ENCODE measurements at regions not wholly inside any gene's neighbourhood (a gene's known extent, or its start where the extent isn't known, plus 50 kb on each side); places are given as distances from the start of the nearest gene placed in this dataset.

DNA sequence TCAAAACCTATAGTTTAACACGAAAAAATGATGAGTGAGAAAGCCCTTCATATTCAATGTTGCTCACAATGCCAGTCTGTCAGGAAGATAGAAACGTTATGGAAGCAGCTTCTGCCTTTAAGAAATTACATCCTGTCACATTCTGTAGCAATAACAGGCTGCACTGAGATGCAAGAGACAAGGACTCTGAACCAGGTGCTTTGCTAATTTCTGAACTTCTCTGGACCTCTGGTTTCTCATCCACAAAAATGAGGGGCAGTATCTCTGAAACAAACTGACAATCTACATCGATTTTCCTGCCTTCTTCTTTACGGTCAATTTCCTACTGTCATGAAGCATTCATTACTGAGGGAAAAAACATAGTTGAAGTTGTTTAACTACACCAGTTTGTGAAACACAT lies 234.0 kb downstream of the SNX13 start:
- Mint-ChIP-seq H3K4me3 (ENCODE audit: low read depth) (no peak overlapping the region), H3K9me3 (ENCODE audit: low read depth) (peaks cover 2% of the 10 kb centered on the region), H3K27me3 (no peaks in the 10 kb centered on the region), H3K36me3 (ENCODE audit: insufficient read depth) (no peaks in the 10 kb centered on the region), H3K27ac (no peak overlapping the region), H3K4me1 (ENCODE audit: low read depth) (no peaks in the 10 kb centered on the region)
- no peak for DNase-seq (ENCODE audit: low spot score, unreplicated experiment)
- TF ChIP-seq, protein P1, sequence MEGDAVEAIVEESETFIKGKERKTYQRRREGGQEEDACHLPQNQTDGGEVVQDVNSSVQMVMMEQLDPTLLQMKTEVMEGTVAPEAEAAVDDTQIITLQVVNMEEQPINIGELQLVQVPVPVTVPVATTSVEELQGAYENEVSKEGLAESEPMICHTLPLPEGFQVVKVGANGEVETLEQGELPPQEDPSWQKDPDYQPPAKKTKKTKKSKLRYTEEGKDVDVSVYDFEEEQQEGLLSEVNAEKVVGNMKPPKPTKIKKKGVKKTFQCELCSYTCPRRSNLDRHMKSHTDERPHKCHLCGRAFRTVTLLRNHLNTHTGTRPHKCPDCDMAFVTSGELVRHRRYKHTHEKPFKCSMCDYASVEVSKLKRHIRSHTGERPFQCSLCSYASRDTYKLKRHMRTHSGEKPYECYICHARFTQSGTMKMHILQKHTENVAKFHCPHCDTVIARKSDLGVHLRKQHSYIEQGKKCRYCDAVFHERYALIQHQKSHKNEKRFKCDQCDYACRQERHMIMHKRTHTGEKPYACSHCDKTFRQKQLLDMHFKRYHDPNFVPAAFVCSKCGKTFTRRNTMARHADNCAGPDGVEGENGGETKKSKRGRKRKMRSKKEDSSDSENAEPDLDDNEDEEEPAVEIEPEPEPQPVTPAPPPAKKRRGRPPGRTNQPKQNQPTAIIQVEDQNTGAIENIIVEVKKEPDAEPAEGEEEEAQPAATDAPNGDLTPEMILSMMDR (IDR thresholded peaks at IDR 0.05; ENCODE audit: unreplicated experiment), result no peak

DNA sequence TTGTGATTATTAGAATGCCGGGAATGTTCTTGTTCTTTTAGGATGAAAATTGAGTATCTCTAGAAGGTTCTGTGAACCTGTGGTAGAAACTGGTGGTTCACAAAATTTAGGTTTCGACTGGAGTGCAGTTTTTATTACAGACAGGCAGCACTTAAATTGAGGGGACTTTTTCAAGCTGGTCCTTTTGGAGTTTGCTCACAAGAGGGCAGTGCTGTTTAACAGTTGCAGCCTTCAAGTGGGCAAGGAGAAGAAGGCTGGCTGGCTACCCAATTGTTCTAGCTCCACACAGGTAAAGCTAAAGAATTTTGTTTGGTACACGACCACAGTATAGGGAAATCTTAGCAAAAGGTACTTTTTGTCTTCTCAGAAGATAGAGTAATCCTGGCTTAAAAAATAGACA lies 233.6 kb downstream of the SNX13 start:
- no peaks in the 10 kb centered on the region for H3K27me3 Mint-ChIP-seq
- DNase-seq (ENCODE audit: low spot score, unreplicated experiment), result peak; percentile 22
- H3K36me3 Mint-ChIP-seq (ENCODE audit: insufficient read depth), result no peaks in the 10 kb centered on the region
- H3K4me1 Mint-ChIP-seq (ENCODE audit: low read depth), result no peaks in the 10 kb centered on the region
- H3K27ac Mint-ChIP-seq, result no peak overlapping the region
- TF ChIP-seq, protein P1 (IDR thresholded peaks at IDR 0.05; ENCODE audit: unreplicated experiment), result peak; percentile 80
- H3K9me3 Mint-ChIP-seq (ENCODE audit: low read depth), result no peaks in the 10 kb centered on the region
- H3K4me3 Mint-ChIP-seq (ENCODE audit: low read depth), result no peak overlapping the region

DNA sequence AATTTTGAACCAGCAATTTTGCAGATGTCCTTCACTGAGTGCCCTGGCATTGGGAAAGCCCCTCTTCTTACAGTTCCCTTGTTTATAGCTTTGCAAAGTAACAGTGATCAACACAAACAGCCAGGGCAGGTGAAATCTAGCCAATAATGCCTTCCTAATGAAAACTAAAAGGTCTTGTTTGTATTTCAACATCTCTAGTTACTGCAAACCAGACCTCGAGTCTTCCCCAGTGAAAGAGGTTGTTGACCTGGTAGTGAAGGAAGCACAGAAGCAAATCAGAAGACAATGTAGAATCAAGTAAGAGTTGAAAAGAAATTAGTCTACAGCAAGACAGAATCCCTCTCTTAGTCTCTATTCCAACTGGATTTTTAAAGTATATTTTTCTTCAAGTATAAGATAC lies 231.2 kb downstream of the SNX13 start:
- H3K9me3 Mint-ChIP-seq (ENCODE audit: low read depth), result no peaks in the 10 kb centered on the region
- no peak overlapping the region for H3K4me3 Mint-ChIP-seq (ENCODE audit: low read depth)

DNA sequence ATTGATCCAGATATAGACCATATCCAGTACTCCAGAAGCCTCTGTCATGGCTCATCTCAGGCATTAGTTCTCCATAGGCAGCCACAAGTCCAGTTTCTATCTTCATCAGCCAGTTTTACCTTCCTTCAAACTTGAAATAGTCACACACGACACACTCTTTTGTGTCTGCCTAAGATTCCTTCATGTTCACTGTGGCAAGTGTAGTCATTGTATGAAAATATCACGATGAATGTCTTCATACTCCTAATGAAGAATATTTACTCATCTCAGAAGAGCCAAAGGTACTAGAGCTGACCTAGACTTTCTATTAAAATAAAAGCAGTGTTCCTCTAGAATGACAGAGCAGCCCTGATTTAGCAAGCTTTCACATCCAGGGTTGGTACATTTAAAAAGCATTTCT lies 230.7 kb downstream of the SNX13 start:
- Mint-ChIP-seq H3K4me1 (ENCODE audit: low read depth) (no peaks in the 10 kb centered on the region), H3K9me3 (ENCODE audit: low read depth) (no peaks in the 10 kb centered on the region), H3K27ac (no peak overlapping the region), H3K27me3 (no peaks in the 10 kb centered on the region), H3K36me3 (ENCODE audit: insufficient read depth) (no peaks in the 10 kb centered on the region), H3K4me3 (ENCODE audit: low read depth) (no peak overlapping the region)
- TF ChIP-seq, protein P1 (IDR thresholded peaks at IDR 0.05; ENCODE audit: unreplicated experiment), result no peak
- no peak for DNase-seq (ENCODE audit: low spot score, unreplicated experiment)

More for the DNA sequence above, 231.2 kb downstream of the SNX13 start:
- Mint-ChIP-seq H3K27ac (no peak overlapping the region), H3K4me1 (ENCODE audit: low read depth) (no peaks in the 10 kb centered on the region), H3K27me3 (no peaks in the 10 kb centered on the region), H3K36me3 (ENCODE audit: insufficient read depth) (no peaks in the 10 kb centered on the region)
- no peak for DNase-seq (ENCODE audit: low spot score, unreplicated experiment)
- TF ChIP-seq, protein P1 (IDR thresholded peaks at IDR 0.05; ENCODE audit: unreplicated experiment), result no peak

DNA sequence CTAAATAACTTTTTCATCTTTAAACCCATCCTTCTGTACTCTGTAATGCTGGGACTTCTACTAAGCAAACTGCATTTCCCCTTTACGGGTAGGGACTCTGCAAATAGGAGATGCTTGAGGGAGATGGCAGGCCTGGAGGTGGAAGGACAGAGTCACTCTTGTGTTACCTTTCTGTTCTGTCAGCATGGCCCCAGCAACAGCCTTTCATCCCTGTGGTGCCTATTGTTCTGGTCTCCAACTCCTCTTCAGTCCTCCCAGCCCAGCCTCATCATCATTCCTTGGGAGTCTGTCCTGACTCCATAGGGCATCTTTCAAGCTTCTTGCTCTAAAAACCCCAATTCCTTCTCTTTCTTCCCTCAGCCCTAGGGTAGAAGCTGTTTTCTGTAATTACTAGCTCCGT lies 230.0 kb downstream of the SNX13 start:
- no peaks in the 10 kb centered on the region for H3K27me3 Mint-ChIP-seq
- no peaks in the 10 kb centered on the region for H3K4me1 Mint-ChIP-seq (ENCODE audit: low read depth)
- DNase-seq (ENCODE audit: low spot score, unreplicated experiment), result no peak
- H3K9me3 Mint-ChIP-seq (ENCODE audit: low read depth), result no peaks in the 10 kb centered on the region
- TF ChIP-seq, protein P1 (IDR thresholded peaks at IDR 0.05; ENCODE audit: unreplicated experiment), result no peak
- no peaks in the 10 kb centered on the region for H3K36me3 Mint-ChIP-seq (ENCODE audit: insufficient read depth)
- H3K27ac Mint-ChIP-seq, result peak overlapping the region; percentile 12
- H3K4me3 Mint-ChIP-seq (ENCODE audit: low read depth), result no peak overlapping the region

Measured in progenitor cell of endocrine pancreas (in vitro differentiated cells).